ENCODE measurements at regions not wholly inside any gene's neighbourhood (a gene's known extent, or its start where the extent isn't known, plus 50 kb on each side); places are given as distances from the start of the nearest gene placed in this dataset.

GRCh38 chr13:59259165-59260000 lies 904.3 kb downstream of the DIAPH3 start:
- no peak for TF ChIP-seq CTCF (IDR thresholded peaks at IDR 0.05; ENCODE audit: borderline replicate concordance, control extremely low read depth, extremely low read depth, insufficient read depth, missing control alignments)
- no peak for DNase-seq (ENCODE audit: low spot score)
- in situ Hi-C loops (cut with MboI; ENCODE audit: low sequenced_read_pairs, unreplicated experiment): no loop called here

GRCh38 chr13:59261928-59262488 lies 901.7 kb downstream of the DIAPH3 start:
- in situ Hi-C loops (cut with MboI; ENCODE audit: low sequenced_read_pairs, unreplicated experiment): no loop called here
- no peak for DNase-seq (ENCODE audit: low spot score)
- peak; percentile 25 for TF ChIP-seq CTCF (IDR thresholded peaks at IDR 0.05; ENCODE audit: borderline replicate concordance, control extremely low read depth, extremely low read depth, insufficient read depth, missing control alignments)

GRCh38 chr13:59263531-59263930 lies 900.2 kb downstream of the DIAPH3 start:
- DNase-seq (ENCODE audit: low spot score): no peak
- no peak for TF ChIP-seq CTCF (IDR thresholded peaks at IDR 0.05; ENCODE audit: borderline replicate concordance, control extremely low read depth, extremely low read depth, insufficient read depth, missing control alignments)
- in situ Hi-C loops (cut with MboI; ENCODE audit: low sequenced_read_pairs, unreplicated experiment): no loop called here

DNA sequence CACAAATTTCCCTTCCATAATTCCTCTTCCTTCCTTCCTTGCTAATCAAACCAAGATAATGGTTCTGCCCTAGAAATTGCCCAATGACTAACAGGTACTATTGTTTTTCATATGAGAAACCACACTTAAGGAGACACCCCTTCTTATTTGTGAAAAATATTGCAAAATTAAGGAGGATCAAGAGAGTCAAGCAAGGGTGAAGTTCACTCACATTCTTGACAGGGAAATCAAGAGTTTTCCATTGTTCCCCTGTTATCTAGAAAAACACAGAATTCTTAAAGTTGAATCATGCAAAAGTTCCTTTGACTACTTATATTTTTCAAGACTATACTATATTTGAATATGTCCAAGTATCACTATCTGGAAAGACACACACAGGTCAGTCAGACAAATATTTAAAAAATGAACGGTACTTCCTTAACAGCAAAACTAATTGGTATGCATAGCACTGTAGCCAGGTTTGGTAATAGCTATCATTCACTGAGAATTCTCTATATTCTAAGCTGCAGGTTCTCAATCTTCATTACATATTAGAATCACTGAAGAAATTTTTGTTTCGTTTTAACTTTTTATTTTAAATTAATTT lies 897.2 kb downstream of the DIAPH3 start:
- TF ChIP-seq CTCF (IDR thresholded peaks at IDR 0.05; ENCODE audit: borderline replicate concordance, control extremely low read depth, extremely low read depth, insufficient read depth, missing control alignments): no peak
- in situ Hi-C loops (cut with MboI; ENCODE audit: low sequenced_read_pairs, unreplicated experiment): no loop called here
- no peak for DNase-seq (ENCODE audit: low spot score)

GRCh38 chr13:59269476-59269875 lies 894.3 kb downstream of the DIAPH3 start:
- no peak for DNase-seq (ENCODE audit: low spot score)
- TF ChIP-seq CTCF (IDR thresholded peaks at IDR 0.05; ENCODE audit: borderline replicate concordance, control extremely low read depth, extremely low read depth, insufficient read depth, missing control alignments): no peak
- in situ Hi-C loops (cut with MboI; ENCODE audit: low sequenced_read_pairs, unreplicated experiment): no loop called here

DNA sequence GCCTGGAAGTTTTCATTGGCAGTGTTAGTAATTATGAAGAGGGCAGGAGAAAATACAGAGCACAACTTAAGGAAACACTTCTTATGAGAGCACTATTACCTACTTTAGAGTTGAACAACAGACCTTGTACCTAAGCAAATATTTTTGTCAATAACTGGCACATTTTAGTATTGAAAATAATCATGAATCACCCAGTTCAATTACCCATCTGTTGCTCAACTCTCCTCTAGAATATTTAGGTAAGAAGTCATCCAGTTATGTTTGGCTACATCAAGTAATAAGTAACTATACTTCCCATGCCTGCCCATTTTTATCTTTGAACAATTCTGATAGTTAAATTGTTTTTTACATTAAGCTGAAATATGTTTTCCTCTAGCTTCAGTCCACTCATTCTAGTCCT lies 893.4 kb downstream of the DIAPH3 start:
- no peak for TF ChIP-seq CTCF (IDR thresholded peaks at IDR 0.05; ENCODE audit: borderline replicate concordance, control extremely low read depth, extremely low read depth, insufficient read depth, missing control alignments)
- no peak for DNase-seq (ENCODE audit: low spot score)
- in situ Hi-C loops (cut with MboI; ENCODE audit: low sequenced_read_pairs, unreplicated experiment): no loop called here
